MM.1S (cell line): ENCODE measurements at regions not wholly inside any gene's neighbourhood (a gene's known extent, or its start where the extent isn't known, plus 50 kb on each side); places are given as distances from the start of the nearest gene placed in this dataset.

Experiments used
- EZH2 ChIP-seq: fragments of 300-600 bp; sonication (generic); optimal IDR thresholded peaks from 2 replicates; pipeline ENCODE3; 2017; ENCODE audit warnings: low read depth, mild to moderate bottlenecking, antibody characterized with exemption, low read length, mixed read lengths
- EZH2phosphoT487 ChIP-seq: fragments of 300-600 bp; sonication (generic); IDR thresholded peaks from 2 replicates; pipeline ENCODE4 v1.6.1; 2018; ENCODE audit warnings: antibody characterized with exemption, low read length
- TF ChIP-seq, protein P1 (sequence below): fragments of 300-600 bp; sonication (generic); IDR thresholded peaks from 2 replicates; pipeline ENCODE4 v1.5.1; 2016; ENCODE audit warnings: antibody characterized with exemption, low read length, mixed read lengths

DNA sequence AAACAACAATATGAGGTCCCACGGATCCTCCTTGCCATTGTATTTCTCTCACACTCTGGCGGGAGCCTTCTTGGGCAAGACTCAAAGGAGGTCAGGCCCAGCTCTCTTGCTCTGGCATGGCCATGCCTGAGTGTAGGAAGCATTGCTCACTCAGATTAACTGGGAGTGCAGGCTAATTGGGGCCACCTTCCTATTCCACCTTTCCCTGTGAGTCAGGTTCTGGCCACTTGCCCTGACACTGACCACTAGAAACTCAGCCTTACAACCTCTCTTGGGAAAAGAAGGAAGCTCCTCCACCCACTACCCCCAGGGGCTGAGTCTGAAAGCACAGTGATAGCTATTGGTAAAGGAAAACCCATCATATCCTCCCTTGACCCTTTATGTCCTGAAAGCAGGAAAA lies 121.8 kb upstream of the NTM start:
- TF ChIP-seq, protein P1, sequence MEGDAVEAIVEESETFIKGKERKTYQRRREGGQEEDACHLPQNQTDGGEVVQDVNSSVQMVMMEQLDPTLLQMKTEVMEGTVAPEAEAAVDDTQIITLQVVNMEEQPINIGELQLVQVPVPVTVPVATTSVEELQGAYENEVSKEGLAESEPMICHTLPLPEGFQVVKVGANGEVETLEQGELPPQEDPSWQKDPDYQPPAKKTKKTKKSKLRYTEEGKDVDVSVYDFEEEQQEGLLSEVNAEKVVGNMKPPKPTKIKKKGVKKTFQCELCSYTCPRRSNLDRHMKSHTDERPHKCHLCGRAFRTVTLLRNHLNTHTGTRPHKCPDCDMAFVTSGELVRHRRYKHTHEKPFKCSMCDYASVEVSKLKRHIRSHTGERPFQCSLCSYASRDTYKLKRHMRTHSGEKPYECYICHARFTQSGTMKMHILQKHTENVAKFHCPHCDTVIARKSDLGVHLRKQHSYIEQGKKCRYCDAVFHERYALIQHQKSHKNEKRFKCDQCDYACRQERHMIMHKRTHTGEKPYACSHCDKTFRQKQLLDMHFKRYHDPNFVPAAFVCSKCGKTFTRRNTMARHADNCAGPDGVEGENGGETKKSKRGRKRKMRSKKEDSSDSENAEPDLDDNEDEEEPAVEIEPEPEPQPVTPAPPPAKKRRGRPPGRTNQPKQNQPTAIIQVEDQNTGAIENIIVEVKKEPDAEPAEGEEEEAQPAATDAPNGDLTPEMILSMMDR = no peak
- TF ChIP-seq EZH2 (no peak), EZH2phosphoT487 (no peak)
